CD4-positive, alpha-beta T cell (primary cell): ENCODE measurements at regions not wholly inside any gene's neighbourhood (a gene's known extent, or its start where the extent isn't known, plus 50 kb on each side); places are given as distances from the start of the nearest gene placed in this dataset.

ENCODE experiments used
- ATAC-seq: fragments of 200-7000 bp; cut with Tn5 transposase; one replicate; pipeline ENCODE4 v1.10.0; 2022; ENCODE audit warnings: mild to moderate bottlenecking; ENCODE audit not compliant: poor library complexity
- CTCF ChIA-PET: fragments of 350-600 bp; sonication (Branson Sonifier 250); formaldehyde crosslinking; loops from one replicate; lab custom pipeline; 2021; ENCODE audit warnings: antibody characterized with exemption, inconsistent platforms; lab: Charles Lee
- POLR2A ChIA-PET: fragments of 350-600 bp; sonication (Branson Sonifier 250); formaldehyde crosslinking; loops from one replicate; lab custom pipeline; 2021; ENCODE audit warnings: antibody characterized with exemption, inconsistent platforms; lab: Charles Lee
- DNase-seq, 14 experiments: peaks; one replicate each; pipeline ENCODE4 v3.0.0-alpha.2; 2013 to 2020; ENCODE audit warnings: mixed read lengths in 2 of 14
- H3K27ac ChIP-seq, 2 donors: one replicate each; pipeline versions ENCODE4 v1.5.1 to v1.7.0; 2013; ENCODE audit warnings: low read length in 2 of 2, low read depth in 1 of 2, mild to moderate bottlenecking in 1 of 2
- H3K27me3 ChIP-seq, 2 experiments: 1 replicate in 1 of 2; 2 replicates in 1 of 2; pipeline versions ENCODE4 v1.6.1 to v1.7.0; 2013; ENCODE audit warnings: low read length in 2 of 2, control low read depth in 1 of 2, mild to moderate bottlenecking in 1 of 2, moderate library complexity in 1 of 2; ENCODE audit not compliant: insufficient read depth in 2 of 2, control insufficient read depth in 1 of 2
- H3K36me3 ChIP-seq: one replicate; pipeline ENCODE4 v1.6.1; 2013; ENCODE audit warnings: low read length, control low read depth; ENCODE audit not compliant: insufficient read depth
- H3K4me1 ChIP-seq: one replicate; pipeline ENCODE4 v1.6.1; 2013; ENCODE audit warnings: low read length, control low read depth; ENCODE audit not compliant: insufficient read depth
- H3K4me3 ChIP-seq: one replicate; pipeline ENCODE4 v1.5.1; 2013; ENCODE audit warnings: mild to moderate bottlenecking, low read length, moderate library complexity
- H3K9me3 ChIP-seq, 2 experiments: 1 replicate in 1 of 2; 2 replicates in 1 of 2; pipeline versions ENCODE4 v1.6.1 to v1.7.0; 2013; ENCODE audit warnings: low read length in 2 of 2, mild to moderate bottlenecking in 2 of 2, control low read depth in 1 of 2, moderate library complexity in 1 of 2; ENCODE audit not compliant: control insufficient read depth in 1 of 2, insufficient read depth in 1 of 2
- H3K27ac Mint-ChIP-seq: one replicate; pipeline ENCODE4 v1.8.0; 2020; ENCODE audit warnings: mixed read lengths
- H3K27me3 Mint-ChIP-seq: one replicate; pipeline ENCODE4 v1.8.0; 2021; ENCODE audit warnings: mixed read lengths
- H3K36me3 Mint-ChIP-seq: one replicate; pipeline ENCODE4 v1.8.0; 2021; ENCODE audit warnings: low read depth, mixed read lengths
- H3K4me1 Mint-ChIP-seq: one replicate; pipeline ENCODE4 v1.8.0; 2021; ENCODE audit warnings: low read depth, mixed read lengths
- H3K4me3 Mint-ChIP-seq: one replicate; pipeline ENCODE4 v1.8.0; 2020; ENCODE audit warnings: mild to moderate bottlenecking, mixed read lengths
- H3K9me3 Mint-ChIP-seq: one replicate; pipeline ENCODE4 v1.8.0; 2020; ENCODE audit warnings: mixed read lengths
- intact Hi-C, 2 experiments: fragments of 100-400 bp; cut with DNase I in 1 of 2; cut with micrococcal nuclease in 1 of 2; formaldehyde crosslinking; loops; one replicate each; pipeline versions ENCODE4 v1.15.1 to v1.9.0; 2023 to 2025; cut with DNase I, micrococcal nuclease
- TF ChIP-seq, protein P1 (sequence below): fragments of 200-600 bp; IDR thresholded peaks from one replicate; pipeline ENCODE4 v1.8.0; 2022; ENCODE audit warnings: antibody characterized with exemption, mild to moderate bottlenecking

DNA sequence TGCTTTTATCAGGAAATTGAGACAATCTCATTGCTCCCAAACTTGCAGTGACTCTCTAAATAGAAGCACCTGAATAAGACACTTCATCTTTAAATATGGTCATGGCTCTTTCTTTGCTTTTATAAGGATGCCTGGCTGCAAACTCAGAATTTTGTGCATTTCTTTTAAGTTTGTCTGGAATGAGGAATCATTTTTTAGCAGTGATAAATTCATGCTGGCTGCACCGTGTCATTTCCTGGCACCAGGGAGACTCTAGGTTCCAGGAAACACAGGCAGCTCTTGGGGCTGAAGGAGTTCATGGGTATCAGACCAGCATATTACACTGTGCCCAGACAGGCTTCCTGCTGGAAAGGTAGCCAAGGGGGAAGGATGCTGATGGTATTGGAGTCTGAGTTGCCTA lies 109.9 kb downstream of the NUDT12 start:
- Histone ChIP-seq H3K27ac (no peak overlapping the region), H3K4me1 (no peaks in the 10 kb centered on the region), H3K36me3 (no peaks in the 10 kb centered on the region), H3K27me3 (no peaks in the 10 kb centered on the region), H3K9me3 (no peaks in the 10 kb centered on the region), H3K4me3 (no peak overlapping the region)
- Mint-ChIP-seq H3K4me3 (no peak overlapping the region), H3K4me1 (no peaks in the 10 kb centered on the region), H3K9me3 (no peaks in the 10 kb centered on the region), H3K27me3 (peaks cover 19% of the 10 kb centered on the region), H3K36me3 (no peaks in the 10 kb centered on the region), H3K27ac (no peak overlapping the region)
- ChIA-PET CTCF (no interaction called here), POLR2A (no interaction called here)
- no peak for ATAC-seq
- intact Hi-C loops, result no loop called here
- TF ChIP-seq, protein P1, sequence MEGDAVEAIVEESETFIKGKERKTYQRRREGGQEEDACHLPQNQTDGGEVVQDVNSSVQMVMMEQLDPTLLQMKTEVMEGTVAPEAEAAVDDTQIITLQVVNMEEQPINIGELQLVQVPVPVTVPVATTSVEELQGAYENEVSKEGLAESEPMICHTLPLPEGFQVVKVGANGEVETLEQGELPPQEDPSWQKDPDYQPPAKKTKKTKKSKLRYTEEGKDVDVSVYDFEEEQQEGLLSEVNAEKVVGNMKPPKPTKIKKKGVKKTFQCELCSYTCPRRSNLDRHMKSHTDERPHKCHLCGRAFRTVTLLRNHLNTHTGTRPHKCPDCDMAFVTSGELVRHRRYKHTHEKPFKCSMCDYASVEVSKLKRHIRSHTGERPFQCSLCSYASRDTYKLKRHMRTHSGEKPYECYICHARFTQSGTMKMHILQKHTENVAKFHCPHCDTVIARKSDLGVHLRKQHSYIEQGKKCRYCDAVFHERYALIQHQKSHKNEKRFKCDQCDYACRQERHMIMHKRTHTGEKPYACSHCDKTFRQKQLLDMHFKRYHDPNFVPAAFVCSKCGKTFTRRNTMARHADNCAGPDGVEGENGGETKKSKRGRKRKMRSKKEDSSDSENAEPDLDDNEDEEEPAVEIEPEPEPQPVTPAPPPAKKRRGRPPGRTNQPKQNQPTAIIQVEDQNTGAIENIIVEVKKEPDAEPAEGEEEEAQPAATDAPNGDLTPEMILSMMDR, result no peak
- DNase-seq, result no peak

DNA sequence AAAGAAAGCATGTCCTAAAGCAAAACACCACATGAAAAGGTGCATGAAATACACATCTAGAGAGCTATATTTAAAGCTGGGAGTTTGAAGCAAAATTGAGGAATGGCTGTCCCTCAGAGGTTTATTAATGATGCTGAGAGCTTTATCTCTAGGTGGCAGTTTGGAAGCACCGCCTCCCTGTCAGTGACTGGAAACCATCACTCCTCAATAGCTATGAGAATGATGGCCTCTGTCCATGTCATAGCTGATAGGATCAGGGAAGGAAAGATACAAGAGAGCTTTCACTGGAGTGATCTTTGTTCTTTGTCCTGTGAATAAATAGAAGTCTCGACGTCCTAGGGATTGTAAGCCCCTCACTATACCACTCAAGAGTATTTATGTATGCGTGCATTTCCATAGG lies 110.5 kb downstream of the NUDT12 start:
- Histone ChIP-seq H3K27me3 (no peaks in the 10 kb centered on the region), H3K4me1 (no peaks in the 10 kb centered on the region), H3K9me3 (no peaks in the 10 kb centered on the region), H3K36me3 (no peaks in the 10 kb centered on the region), H3K27ac (no peak overlapping the region), H3K4me3 (no peak overlapping the region)
- CTCF ChIA-PET, result no interaction called here
- ATAC-seq (no peak), DNase-seq (no peak)
- Mint-ChIP-seq H3K27me3 (peaks cover 19% of the 10 kb centered on the region), H3K4me3 (no peak overlapping the region), H3K27ac (no peak overlapping the region), H3K4me1 (no peaks in the 10 kb centered on the region), H3K36me3 (no peaks in the 10 kb centered on the region), H3K9me3 (no peaks in the 10 kb centered on the region)
- POLR2A ChIA-PET, result no interaction called here
- TF ChIP-seq, protein P1, result no peak
- intact Hi-C loops, result no loop called here

DNA sequence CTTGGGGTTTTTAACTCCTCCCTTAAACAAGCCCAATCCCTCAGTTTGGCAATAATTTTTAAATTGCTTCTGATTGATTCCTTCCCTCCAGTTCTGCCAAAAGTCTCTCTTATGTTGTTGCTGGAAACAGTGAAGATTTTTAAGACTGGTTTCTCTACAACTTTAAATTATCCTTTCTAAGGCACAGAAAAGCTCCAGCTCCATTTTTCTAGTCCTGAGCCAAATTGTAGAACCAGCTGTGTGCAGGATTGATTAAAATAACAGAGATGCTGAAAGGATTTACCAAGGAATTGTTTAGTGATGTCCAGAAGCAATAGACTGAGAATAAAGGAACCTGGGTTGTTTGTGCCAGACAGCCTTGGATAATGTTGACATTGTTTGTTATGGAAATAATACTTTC lies 111.3 kb downstream of the NUDT12 start:
- Mint-ChIP-seq H3K36me3 (no peaks in the 10 kb centered on the region), H3K27ac (no peak overlapping the region), H3K4me1 (no peaks in the 10 kb centered on the region), H3K27me3 (peaks cover 14% of the 10 kb centered on the region), H3K9me3 (no peaks in the 10 kb centered on the region), H3K4me3 (no peak overlapping the region)
- DNase-seq (no peak), ATAC-seq (no peak)
- H3K4me3 ChIP-seq, result no peak overlapping the region
- TF ChIP-seq, protein P1, result no peak
- intact Hi-C loops, result no loop called here
- H3K4me1 ChIP-seq, result no peaks in the 10 kb centered on the region
- ChIA-PET POLR2A (no interaction called here), CTCF (no interaction called here)
- no peak overlapping the region for H3K27ac ChIP-seq
- H3K36me3 ChIP-seq, result no peaks in the 10 kb centered on the region
- no peaks in the 10 kb centered on the region for H3K9me3 ChIP-seq
- H3K27me3 ChIP-seq, result no peaks in the 10 kb centered on the region
